ENCODE measurements at regions not wholly inside any gene's neighbourhood (a gene's known extent, or its start where the extent isn't known, plus 50 kb on each side); places are given as distances from the start of the nearest gene placed in this dataset.

GRCh38 chr1:84090447-84091245 lies 53.4 kb upstream of the PRKACB start:
- TF ChIP-seq, protein P1, sequence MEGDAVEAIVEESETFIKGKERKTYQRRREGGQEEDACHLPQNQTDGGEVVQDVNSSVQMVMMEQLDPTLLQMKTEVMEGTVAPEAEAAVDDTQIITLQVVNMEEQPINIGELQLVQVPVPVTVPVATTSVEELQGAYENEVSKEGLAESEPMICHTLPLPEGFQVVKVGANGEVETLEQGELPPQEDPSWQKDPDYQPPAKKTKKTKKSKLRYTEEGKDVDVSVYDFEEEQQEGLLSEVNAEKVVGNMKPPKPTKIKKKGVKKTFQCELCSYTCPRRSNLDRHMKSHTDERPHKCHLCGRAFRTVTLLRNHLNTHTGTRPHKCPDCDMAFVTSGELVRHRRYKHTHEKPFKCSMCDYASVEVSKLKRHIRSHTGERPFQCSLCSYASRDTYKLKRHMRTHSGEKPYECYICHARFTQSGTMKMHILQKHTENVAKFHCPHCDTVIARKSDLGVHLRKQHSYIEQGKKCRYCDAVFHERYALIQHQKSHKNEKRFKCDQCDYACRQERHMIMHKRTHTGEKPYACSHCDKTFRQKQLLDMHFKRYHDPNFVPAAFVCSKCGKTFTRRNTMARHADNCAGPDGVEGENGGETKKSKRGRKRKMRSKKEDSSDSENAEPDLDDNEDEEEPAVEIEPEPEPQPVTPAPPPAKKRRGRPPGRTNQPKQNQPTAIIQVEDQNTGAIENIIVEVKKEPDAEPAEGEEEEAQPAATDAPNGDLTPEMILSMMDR (IDR thresholded peaks at IDR 0.05; ENCODE audit: low read depth, low read length) = no peak
- no peak overlapping the region for H3K4me3 ChIP-seq (ENCODE audit: low read depth, low read length)

DNA sequence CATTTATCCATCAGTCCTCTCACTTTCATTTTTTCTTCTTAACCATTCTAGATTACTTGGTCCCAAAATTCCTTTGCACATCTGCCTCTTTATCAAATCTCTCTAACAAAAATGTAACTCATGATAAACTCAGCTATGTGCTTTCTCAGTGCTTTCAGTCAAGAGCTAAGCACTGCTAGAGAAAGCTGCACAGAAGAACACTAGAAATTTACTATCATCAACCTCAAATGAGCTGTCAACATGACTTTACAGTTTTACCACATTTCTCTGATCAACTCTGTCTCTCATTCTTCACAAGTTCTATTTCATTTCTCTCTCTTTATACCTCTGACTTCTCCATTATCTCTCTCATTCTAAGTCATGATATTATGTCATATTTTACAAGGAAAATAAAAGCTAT lies 54.2 kb upstream of the PRKACB start:
- TF ChIP-seq, protein P1 (IDR thresholded peaks at IDR 0.05; ENCODE audit: low read depth, low read length) = no peak

GRCh38 chr1:84089465-84089864 lies 54.6 kb upstream of the PRKACB start:
- no peak overlapping the region for H3K4me3 ChIP-seq (ENCODE audit: low read depth, low read length)
- TF ChIP-seq, protein P1 (IDR thresholded peaks at IDR 0.05; ENCODE audit: low read depth, low read length) = no peak

More for the DNA sequence above, 54.2 kb upstream of the PRKACB start:
- H3K4me3 ChIP-seq (ENCODE audit: low read depth, low read length) = no peak overlapping the region

DNA sequence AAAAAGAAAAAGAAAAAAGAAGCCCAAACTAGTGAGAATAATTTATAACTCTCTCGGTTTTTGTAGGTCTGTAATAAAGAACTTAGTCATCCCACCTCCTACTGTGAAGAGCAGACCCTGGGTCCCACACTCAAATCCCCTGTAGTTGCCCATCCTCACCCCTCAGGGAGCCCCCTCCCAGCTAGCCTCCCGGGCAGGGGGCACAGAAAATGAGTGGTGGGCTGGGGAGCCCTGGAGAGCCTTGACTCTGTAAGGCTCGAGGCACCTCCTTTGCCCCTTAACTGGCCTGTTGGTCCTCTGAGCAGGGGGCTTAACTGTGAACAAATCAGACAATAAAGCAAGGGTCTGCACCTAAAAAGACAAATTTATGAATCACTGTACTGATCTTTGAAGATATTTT lies 57.5 kb upstream of the PRKACB start:
- TF ChIP-seq, protein P1 (IDR thresholded peaks at IDR 0.05; ENCODE audit: low read depth, low read length) = no peak

GRCh38 chr1:84086189-84086588 lies 57.9 kb upstream of the PRKACB start:
- no peak overlapping the region for H3K4me3 ChIP-seq (ENCODE audit: low read depth, low read length)
- TF ChIP-seq, protein P1 (IDR thresholded peaks at IDR 0.05; ENCODE audit: low read depth, low read length) = no peak

More for the DNA sequence above, 57.5 kb upstream of the PRKACB start:
- H3K4me3 ChIP-seq (ENCODE audit: low read depth, low read length) = no peak overlapping the region

- TF ChIP-seq, protein P1 (IDR thresholded peaks at IDR 0.05; ENCODE audit: low read depth, low read length) = no peak
Observed at GRCh38 chr1:84083307-84083706, 60.8 kb upstream of the PRKACB start.

GRCh38 chr1:84078842-84079202 lies 65.2 kb upstream of the PRKACB start:
- peak overlapping the region; percentile 79 for H3K4me3 ChIP-seq (ENCODE audit: low read depth, low read length)
- TF ChIP-seq, protein P1 (IDR thresholded peaks at IDR 0.05; ENCODE audit: low read depth, low read length) = no peak

More at GRCh38 chr1:84083307-84083706, 60.8 kb upstream of the PRKACB start:
- H3K4me3 ChIP-seq (ENCODE audit: low read depth, low read length) = no peak overlapping the region

Data from WI38 (cell line).